ENCODE measurements at regions not wholly inside any gene's neighbourhood (a gene's known extent, or its start where the extent isn't known, plus 50 kb on each side); places are given as distances from the start of the nearest gene placed in this dataset.

GRCh38 chr12:108053512-108053911, 75.6 kb upstream of the WSCD2 start:
- TF ChIP-seq CTCF (IDR thresholded peaks at IDR 0.05): no peak
- TF ChIP-seq POLR2A (IDR thresholded peaks at IDR 0.05): no peak

All from lower leg skin (tissue), 3 donors.